ENCODE measurements at regions not wholly inside any gene's neighbourhood (a gene's known extent, or its start where the extent isn't known, plus 50 kb on each side); places are given as distances from the start of the nearest gene placed in this dataset.

DNA sequence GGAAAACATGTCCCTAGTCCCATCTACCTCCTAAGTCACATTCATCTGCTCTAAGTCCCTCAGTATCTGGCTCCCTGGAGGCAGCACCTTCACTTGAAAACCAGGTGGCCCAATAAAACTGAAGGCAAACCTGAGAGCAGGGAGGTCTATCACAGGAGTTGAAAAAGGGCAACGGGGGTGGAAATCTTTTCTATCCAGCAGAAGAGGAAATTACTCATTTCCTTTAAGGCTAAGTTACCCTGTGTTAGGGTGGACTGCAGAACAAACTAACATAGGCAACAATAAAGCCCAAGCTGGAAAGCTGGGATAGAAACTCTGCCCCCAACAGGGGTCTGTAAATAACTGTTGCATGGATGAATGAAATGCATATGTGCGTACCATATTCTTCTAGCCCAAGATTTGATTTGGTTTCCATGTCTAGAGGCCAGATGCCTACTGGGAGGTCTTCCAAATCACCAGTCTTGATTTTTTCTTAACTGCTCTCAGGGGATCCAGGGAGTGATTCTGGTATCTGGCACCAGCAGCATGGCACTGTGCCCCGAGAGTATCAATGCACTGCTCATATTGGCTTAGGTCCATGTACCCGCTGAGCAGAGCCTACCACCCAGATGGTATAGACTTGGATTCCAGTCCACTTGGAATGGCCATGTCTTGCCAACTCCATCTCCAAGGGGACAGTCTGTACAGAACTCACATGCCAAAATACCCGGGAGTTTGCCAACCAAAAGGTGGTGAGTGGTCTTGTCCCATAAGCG is 350.0 kb upstream of the NCAM1 start:
- WGBS (ENCODE audit: low lambda C conversion rate, missing lambda C conversion rate), result 67% methylated on average over 6 of the region's 6 CpGs
- H3K4me2 ChIP-seq, result no peak overlapping the region
- DNase-seq (ENCODE audit: low spot score), result no peak
- no peak overlapping the region for H3K4me3 ChIP-seq
- H3K9me3 ChIP-seq (ENCODE audit: low read depth), result no peaks in the 10 kb centered on the region
- H3K4me1 ChIP-seq (ENCODE audit: insufficient read depth), result peaks cover 9% of the 10 kb centered on the region
- no peaks in the 10 kb centered on the region for H3K36me3 ChIP-seq (replicated peaks; ENCODE audit: insufficient read depth, low read depth)
- H3K79me2 ChIP-seq, result no peaks in the 10 kb centered on the region
- H3K27ac ChIP-seq, result no peak overlapping the region
- no peaks in the 10 kb centered on the region for H4K20me1 ChIP-seq (ENCODE audit: insufficient read depth, poor library complexity, severe bottlenecking)
- no peak overlapping the region for H2AFZ ChIP-seq
- H3K27me3 ChIP-seq, result peaks cover 5% of the 10 kb centered on the region
- TF ChIP-seq EZH2 (IDR thresholded peaks at IDR 0.05; ENCODE audit: borderline replicate concordance) (no peak), EZH2phosphoT487 (IDR thresholded peaks at IDR 0.05; ENCODE audit: low read depth, severe bottlenecking, unreplicated experiment) (no peak)
- TF ChIP-seq, protein P1, sequence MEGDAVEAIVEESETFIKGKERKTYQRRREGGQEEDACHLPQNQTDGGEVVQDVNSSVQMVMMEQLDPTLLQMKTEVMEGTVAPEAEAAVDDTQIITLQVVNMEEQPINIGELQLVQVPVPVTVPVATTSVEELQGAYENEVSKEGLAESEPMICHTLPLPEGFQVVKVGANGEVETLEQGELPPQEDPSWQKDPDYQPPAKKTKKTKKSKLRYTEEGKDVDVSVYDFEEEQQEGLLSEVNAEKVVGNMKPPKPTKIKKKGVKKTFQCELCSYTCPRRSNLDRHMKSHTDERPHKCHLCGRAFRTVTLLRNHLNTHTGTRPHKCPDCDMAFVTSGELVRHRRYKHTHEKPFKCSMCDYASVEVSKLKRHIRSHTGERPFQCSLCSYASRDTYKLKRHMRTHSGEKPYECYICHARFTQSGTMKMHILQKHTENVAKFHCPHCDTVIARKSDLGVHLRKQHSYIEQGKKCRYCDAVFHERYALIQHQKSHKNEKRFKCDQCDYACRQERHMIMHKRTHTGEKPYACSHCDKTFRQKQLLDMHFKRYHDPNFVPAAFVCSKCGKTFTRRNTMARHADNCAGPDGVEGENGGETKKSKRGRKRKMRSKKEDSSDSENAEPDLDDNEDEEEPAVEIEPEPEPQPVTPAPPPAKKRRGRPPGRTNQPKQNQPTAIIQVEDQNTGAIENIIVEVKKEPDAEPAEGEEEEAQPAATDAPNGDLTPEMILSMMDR (IDR thresholded peaks at IDR 0.05; ENCODE audit: poor library complexity), result no peak
- H3K9me2 ChIP-seq (replicated peaks; ENCODE audit: insufficient read depth), result no peaks in the 10 kb centered on the region

DNA sequence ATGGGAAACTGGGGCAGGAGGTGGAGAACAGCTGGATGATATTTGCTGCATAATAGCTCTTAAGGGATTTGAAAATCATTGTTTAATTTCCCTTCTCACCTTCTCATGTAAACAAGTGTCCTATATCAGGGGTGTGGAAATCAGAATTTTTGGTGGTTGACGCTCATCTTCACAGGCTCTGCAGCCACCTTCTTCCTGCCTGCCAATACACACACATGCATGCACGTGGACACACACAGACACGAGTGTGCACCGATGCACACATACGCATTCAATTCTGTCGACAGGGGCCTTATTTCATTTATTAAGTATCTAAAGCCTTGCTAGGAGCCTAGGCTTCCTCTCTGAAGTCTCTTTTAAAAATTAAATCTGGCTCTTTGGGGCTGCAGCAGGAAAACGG is 349.4 kb upstream of the NCAM1 start:
- Histone ChIP-seq H3K27me3 (peaks cover 5% of the 10 kb centered on the region), H3K27ac (no peak overlapping the region), H3K79me2 (no peaks in the 10 kb centered on the region), H3K4me2 (no peak overlapping the region), H3K36me3 (replicated peaks; ENCODE audit: insufficient read depth, low read depth) (no peaks in the 10 kb centered on the region), H2AFZ (no peak overlapping the region), H4K20me1 (ENCODE audit: insufficient read depth, poor library complexity, severe bottlenecking) (no peaks in the 10 kb centered on the region), H3K9me2 (replicated peaks; ENCODE audit: insufficient read depth) (no peaks in the 10 kb centered on the region), H3K9me3 (ENCODE audit: low read depth) (no peaks in the 10 kb centered on the region), H3K4me1 (ENCODE audit: insufficient read depth) (peaks cover 9% of the 10 kb centered on the region), H3K4me3 (no peak overlapping the region)
- 68% methylated on average over 7 of the region's 7 CpGs for WGBS (ENCODE audit: low lambda C conversion rate, missing lambda C conversion rate)
- no peak for DNase-seq (ENCODE audit: low spot score)
- no peak for TF ChIP-seq EZH2phosphoT487 (IDR thresholded peaks at IDR 0.05; ENCODE audit: low read depth, severe bottlenecking, unreplicated experiment)
- TF ChIP-seq, protein P1 (IDR thresholded peaks at IDR 0.05; ENCODE audit: poor library complexity), result no peak
- no peak for TF ChIP-seq EZH2 (IDR thresholded peaks at IDR 0.05; ENCODE audit: borderline replicate concordance)

GRCh38 chr11:112612250-112612849 is 348.9 kb upstream of the NCAM1 start:
- H3K4me1 ChIP-seq (ENCODE audit: insufficient read depth), result peaks cover 9% of the 10 kb centered on the region
- H4K20me1 ChIP-seq (ENCODE audit: insufficient read depth, poor library complexity, severe bottlenecking), result no peaks in the 10 kb centered on the region
- H3K27me3 ChIP-seq, result peaks cover 5% of the 10 kb centered on the region
- no peaks in the 10 kb centered on the region for H3K36me3 ChIP-seq (replicated peaks; ENCODE audit: insufficient read depth, low read depth)
- DNase-seq (ENCODE audit: low spot score), result no peak
- H3K79me2 ChIP-seq, result no peaks in the 10 kb centered on the region
- no peak overlapping the region for H2AFZ ChIP-seq
- H3K4me2 ChIP-seq, result no peak overlapping the region
- TF ChIP-seq EZH2phosphoT487 (IDR thresholded peaks at IDR 0.05; ENCODE audit: low read depth, severe bottlenecking, unreplicated experiment), result no peak
- TF ChIP-seq, protein P1 (IDR thresholded peaks at IDR 0.05; ENCODE audit: poor library complexity), result no peak
- TF ChIP-seq EZH2 (IDR thresholded peaks at IDR 0.05; ENCODE audit: borderline replicate concordance), result no peak
- H3K27ac ChIP-seq, result peak overlapping the region; percentile 7
- no peaks in the 10 kb centered on the region for H3K9me3 ChIP-seq (ENCODE audit: low read depth)
- H3K9me2 ChIP-seq (replicated peaks; ENCODE audit: insufficient read depth), result no peaks in the 10 kb centered on the region
- 89% methylated on average over 2 of the region's 5 CpGs for WGBS (ENCODE audit: low lambda C conversion rate, missing lambda C conversion rate)
- H3K4me3 ChIP-seq, result no peak overlapping the region

Data from hepatocyte (in vitro differentiated cells).